ENCODE measurements at regions not wholly inside any gene's neighbourhood (a gene's known extent, or its start where the extent isn't known, plus 50 kb on each side); places are given as distances from the start of the nearest gene placed in this dataset.
A peak's percentile ranks its signal among the peaks of the same experiment; 100 is the strongest.

DNA sequence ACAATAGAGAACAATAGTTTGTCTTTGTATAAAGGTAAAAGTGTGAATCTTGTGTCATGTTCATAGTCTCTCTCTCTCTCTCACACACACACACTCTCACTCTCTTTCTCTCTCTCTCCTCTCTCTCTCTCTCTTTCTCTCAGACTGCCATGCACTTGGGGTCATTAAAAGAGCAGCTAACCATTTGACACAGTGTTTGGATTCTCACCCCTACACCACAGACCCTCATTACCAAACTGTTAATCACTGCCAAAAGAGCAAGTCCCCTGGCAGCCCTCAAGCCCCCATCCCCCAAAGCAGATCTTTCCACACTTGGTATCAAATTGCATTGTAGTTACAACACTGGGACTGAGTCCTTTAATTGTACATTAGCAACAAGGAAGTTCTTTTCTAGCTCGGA, 305.8 kb upstream of the RSPO3 start:
- Mint-ChIP-seq H3K9me3 (ENCODE audit: unreplicated experiment) (no peaks in the 10 kb centered on the region), H3K27me3 (ENCODE audit: low read depth, unreplicated experiment) (no peaks in the 10 kb centered on the region), H3K27ac (ENCODE audit: unreplicated experiment) (peak overlapping the region; percentile 14), H3K36me3 (ENCODE audit: low read depth, unreplicated experiment) (no peaks in the 10 kb centered on the region), H3K4me3 (ENCODE audit: unreplicated experiment) (peak overlapping the region; percentile 6), H3K4me1 (ENCODE audit: low read depth, unreplicated experiment) (peaks cover 8% of the 10 kb centered on the region)
- Histone ChIP-seq H3K9me3 (ENCODE audit: insufficient read depth, low read depth, low read length) (no peaks in the 10 kb centered on the region), H3K79me2 (ENCODE audit: insufficient read depth, low read length) (no peaks in the 10 kb centered on the region), H3K27me3 (ENCODE audit: insufficient read depth, low read length) (no peaks in the 10 kb centered on the region), H3K4me2 (ENCODE audit: low read length) (no peak overlapping the region), H3K36me3 (ENCODE audit: insufficient read depth, low read length) (no peaks in the 10 kb centered on the region), H2AFZ (ENCODE audit: low read depth, low read length) (peak overlapping the region; percentile 37), H3K27ac (ENCODE audit: low read depth, low read length) (no peak overlapping the region), H4K20me1 (ENCODE audit: insufficient read depth, low read length) (no peaks in the 10 kb centered on the region), H3K4me3 (ENCODE audit: insufficient read depth, low read depth, low read length) (no peak overlapping the region), H3K9ac (ENCODE audit: low read length) (no peak overlapping the region), H3K4me1 (ENCODE audit: insufficient read depth, low read length) (no peaks in the 10 kb centered on the region)
- TF ChIP-seq, protein P1, sequence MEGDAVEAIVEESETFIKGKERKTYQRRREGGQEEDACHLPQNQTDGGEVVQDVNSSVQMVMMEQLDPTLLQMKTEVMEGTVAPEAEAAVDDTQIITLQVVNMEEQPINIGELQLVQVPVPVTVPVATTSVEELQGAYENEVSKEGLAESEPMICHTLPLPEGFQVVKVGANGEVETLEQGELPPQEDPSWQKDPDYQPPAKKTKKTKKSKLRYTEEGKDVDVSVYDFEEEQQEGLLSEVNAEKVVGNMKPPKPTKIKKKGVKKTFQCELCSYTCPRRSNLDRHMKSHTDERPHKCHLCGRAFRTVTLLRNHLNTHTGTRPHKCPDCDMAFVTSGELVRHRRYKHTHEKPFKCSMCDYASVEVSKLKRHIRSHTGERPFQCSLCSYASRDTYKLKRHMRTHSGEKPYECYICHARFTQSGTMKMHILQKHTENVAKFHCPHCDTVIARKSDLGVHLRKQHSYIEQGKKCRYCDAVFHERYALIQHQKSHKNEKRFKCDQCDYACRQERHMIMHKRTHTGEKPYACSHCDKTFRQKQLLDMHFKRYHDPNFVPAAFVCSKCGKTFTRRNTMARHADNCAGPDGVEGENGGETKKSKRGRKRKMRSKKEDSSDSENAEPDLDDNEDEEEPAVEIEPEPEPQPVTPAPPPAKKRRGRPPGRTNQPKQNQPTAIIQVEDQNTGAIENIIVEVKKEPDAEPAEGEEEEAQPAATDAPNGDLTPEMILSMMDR (IDR thresholded peaks at IDR 0.05; ENCODE audit: insufficient read depth, low read depth, low read length), result no peak
- no peak for TF ChIP-seq EZH2 (IDR thresholded peaks at IDR 0.05; ENCODE audit: insufficient read depth, low read length)
- DNase-seq (ENCODE audit: low read depth) (peak; percentile 36), FAIRE-seq (no peak)

DNA sequence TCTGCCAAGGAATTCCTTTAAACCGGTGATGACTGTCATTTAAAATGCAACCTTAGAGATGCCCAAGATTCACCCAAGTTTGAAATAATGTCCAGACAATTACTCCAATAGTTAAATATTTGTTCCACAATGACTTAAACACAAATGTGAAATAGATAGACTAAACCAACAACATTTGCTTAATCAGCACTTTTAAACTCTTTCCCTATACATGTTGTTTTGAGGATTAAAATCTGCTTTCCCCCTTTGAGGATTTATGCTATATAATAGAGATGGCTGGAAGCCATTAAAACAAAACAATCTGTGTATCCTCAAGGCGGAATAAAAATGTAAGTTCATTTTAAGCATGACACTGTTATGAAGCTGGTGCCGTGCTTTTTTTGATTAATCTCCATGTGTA, 297.8 kb upstream of the RSPO3 start:
- no peak overlapping the region for H3K4me2 ChIP-seq (ENCODE audit: low read length)
- H3K27ac Mint-ChIP-seq (ENCODE audit: unreplicated experiment), result no peak overlapping the region
- TF ChIP-seq, protein P1 (IDR thresholded peaks at IDR 0.05; ENCODE audit: insufficient read depth, low read depth, low read length), result no peak
- TF ChIP-seq EZH2 (IDR thresholded peaks at IDR 0.05; ENCODE audit: insufficient read depth, low read length), result no peak

DNA sequence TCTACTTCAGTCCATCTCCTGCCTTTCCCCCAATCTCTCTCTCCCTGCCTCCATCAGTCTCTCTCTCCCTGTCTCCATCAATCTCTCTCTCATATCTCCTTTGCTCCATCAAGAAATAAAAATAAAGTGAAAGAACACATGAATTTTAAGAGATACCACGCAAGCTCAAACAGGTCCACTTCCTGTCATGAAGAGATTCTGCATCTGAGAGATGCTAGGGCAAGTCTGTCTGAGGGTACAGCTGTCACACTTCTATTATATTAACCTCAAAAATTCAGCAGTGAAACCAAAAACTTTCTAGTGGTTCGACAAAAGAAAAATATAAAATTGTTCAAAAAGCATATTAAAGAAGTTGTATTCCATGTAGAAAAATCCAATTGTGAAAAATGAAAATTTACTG, 296.8 kb upstream of the RSPO3 start:
- no peak overlapping the region for H3K4me3 Mint-ChIP-seq (ENCODE audit: unreplicated experiment)
- Histone ChIP-seq H3K4me3 (ENCODE audit: insufficient read depth, low read depth, low read length) (no peak overlapping the region), H3K9me3 (ENCODE audit: insufficient read depth, low read depth, low read length) (no peaks in the 10 kb centered on the region), H2AFZ (ENCODE audit: low read depth, low read length) (no peak overlapping the region), H4K20me1 (ENCODE audit: insufficient read depth, low read length) (no peaks in the 10 kb centered on the region), H3K4me2 (ENCODE audit: low read length) (no peak overlapping the region), H3K9ac (ENCODE audit: low read length) (no peak overlapping the region), H3K27ac (ENCODE audit: low read depth, low read length) (no peak overlapping the region), H3K4me1 (ENCODE audit: insufficient read depth, low read length) (peaks cover 4% of the 10 kb centered on the region), H3K27me3 (ENCODE audit: insufficient read depth, low read length) (no peaks in the 10 kb centered on the region), H3K36me3 (ENCODE audit: insufficient read depth, low read length) (no peaks in the 10 kb centered on the region), H3K79me2 (ENCODE audit: insufficient read depth, low read length) (no peaks in the 10 kb centered on the region)
- FAIRE-seq, result no peak
- no peak overlapping the region for H3K27ac Mint-ChIP-seq (ENCODE audit: unreplicated experiment)
- H3K4me1 Mint-ChIP-seq (ENCODE audit: low read depth, unreplicated experiment), result peaks cover 11% of the 10 kb centered on the region
- no peak for DNase-seq (ENCODE audit: low read depth)
- no peaks in the 10 kb centered on the region for H3K27me3 Mint-ChIP-seq (ENCODE audit: low read depth, unreplicated experiment)
- H3K36me3 Mint-ChIP-seq (ENCODE audit: low read depth, unreplicated experiment), result no peaks in the 10 kb centered on the region
- TF ChIP-seq EZH2 (IDR thresholded peaks at IDR 0.05; ENCODE audit: insufficient read depth, low read length), result no peak
- TF ChIP-seq, protein P1 (IDR thresholded peaks at IDR 0.05; ENCODE audit: insufficient read depth, low read depth, low read length), result no peak
- no peaks in the 10 kb centered on the region for H3K9me3 Mint-ChIP-seq (ENCODE audit: unreplicated experiment)

More for the DNA sequence above, 297.8 kb upstream of the RSPO3 start:
- H3K36me3 Mint-ChIP-seq (ENCODE audit: low read depth, unreplicated experiment), result no peaks in the 10 kb centered on the region
- no peaks in the 10 kb centered on the region for H3K9me3 Mint-ChIP-seq (ENCODE audit: unreplicated experiment)
- Histone ChIP-seq H3K4me1 (ENCODE audit: insufficient read depth, low read length) (peaks cover 4% of the 10 kb centered on the region), H3K9ac (ENCODE audit: low read length) (no peak overlapping the region), H3K9me3 (ENCODE audit: insufficient read depth, low read depth, low read length) (no peaks in the 10 kb centered on the region), H3K36me3 (ENCODE audit: insufficient read depth, low read length) (no peaks in the 10 kb centered on the region), H3K4me3 (ENCODE audit: insufficient read depth, low read depth, low read length) (no peak overlapping the region), H4K20me1 (ENCODE audit: insufficient read depth, low read length) (no peaks in the 10 kb centered on the region), H3K27ac (ENCODE audit: low read depth, low read length) (no peak overlapping the region), H3K27me3 (ENCODE audit: insufficient read depth, low read length) (no peaks in the 10 kb centered on the region), H3K79me2 (ENCODE audit: insufficient read depth, low read length) (no peaks in the 10 kb centered on the region), H2AFZ (ENCODE audit: low read depth, low read length) (no peak overlapping the region)
- FAIRE-seq, result no peak
- DNase-seq (ENCODE audit: low read depth), result no peak
- H3K4me3 Mint-ChIP-seq (ENCODE audit: unreplicated experiment), result no peak overlapping the region
- peaks cover 9% of the 10 kb centered on the region for H3K4me1 Mint-ChIP-seq (ENCODE audit: low read depth, unreplicated experiment)
- no peaks in the 10 kb centered on the region for H3K27me3 Mint-ChIP-seq (ENCODE audit: low read depth, unreplicated experiment)
